G401 (cell line): ENCODE measurements at regions not wholly inside any gene's neighbourhood (a gene's known extent, or its start where the extent isn't known, plus 50 kb on each side); places are given as distances from the start of the nearest gene placed in this dataset.

Experiments
- DNase-seq: peaks from one replicate; pipeline ENCODE4 v3.0.0-alpha.2; 2015; ENCODE audit warnings: low spot score
- in situ Hi-C: cut with HindIII; loops from 2 replicates; pipeline ENCODE4 v1.10.0; 2016; ENCODE audit warnings: low sequenced_read_pairs, mixed read lengths

GRCh38 chr2:841036-841435 is 109.6 kb upstream of the SNTG2 start:
- in situ Hi-C loops = no loop called here
- no peak for DNase-seq

GRCh38 chr2:834233-834632 is 116.4 kb upstream of the SNTG2 start:
- DNase-seq = no peak
- in situ Hi-C loops = no loop called here

- no peak for DNase-seq
- in situ Hi-C loops = no loop called here
These were observed 117.5 kb upstream of the SNTG2 start for GRCh38 chr2:833180-833579.

GRCh38 chr2:832635-833034 is 118.0 kb upstream of the SNTG2 start:
- in situ Hi-C loops = no loop called here
- no peak for DNase-seq

- no peak for DNase-seq
- in situ Hi-C loops = no loop called here
These were observed 119.0 kb upstream of the SNTG2 start for GRCh38 chr2:831622-832021.

- in situ Hi-C loops = no loop called here
- DNase-seq = no peak
These were observed 119.5 kb upstream of the SNTG2 start for GRCh38 chr2:831225-831536.

GRCh38 chr2:830419-831224 is 120.0 kb upstream of the SNTG2 start:
- in situ Hi-C loops = no loop called here
- no peak for DNase-seq

- in situ Hi-C loops = no loop called here
- DNase-seq = no peak
These were observed 121.6 kb upstream of the SNTG2 start for GRCh38 chr2:829047-829446.

- no peak for DNase-seq
- in situ Hi-C loops = no loop called here
These were observed 125.7 kb upstream of the SNTG2 start for GRCh38 chr2:824954-825353.

GRCh38 chr2:824524-824923 is 126.1 kb upstream of the SNTG2 start:
- in situ Hi-C loops = no loop called here
- no peak for DNase-seq

GRCh38 chr2:821546-821945 is 129.1 kb upstream of the SNTG2 start:
- DNase-seq = no peak
- in situ Hi-C loops = no loop called here

- in situ Hi-C loops = no loop called here
- no peak for DNase-seq
These were observed 131.0 kb upstream of the SNTG2 start for GRCh38 chr2:819601-820000.

- in situ Hi-C loops = no loop called here
These were observed 131.5 kb upstream of the SNTG2 start for GRCh38 chr2:819121-819520.

GRCh38 chr2:817336-818015 is 133.2 kb upstream of the SNTG2 start:
- in situ Hi-C loops = no loop called here

More at GRCh38 chr2:819121-819520, 131.5 kb upstream of the SNTG2 start:
- DNase-seq = no peak

GRCh38 chr2:816278-816677 is 134.4 kb upstream of the SNTG2 start:
- DNase-seq = no peak
- in situ Hi-C loops = no loop called here

More at GRCh38 chr2:817336-818015, 133.2 kb upstream of the SNTG2 start:
- no peak for DNase-seq

- in situ Hi-C loops = no loop called here
- DNase-seq = peak; percentile 39
These were observed 133.2 kb upstream of the TMEM18 start for GRCh38 chr2:810397-810796.

- no peak for DNase-seq
- in situ Hi-C loops = no loop called here
These were observed 130.1 kb upstream of the TMEM18 start for GRCh38 chr2:807300-807699.

GRCh38 chr2:805664-806063 is 128.5 kb upstream of the TMEM18 start:
- no peak for DNase-seq
- in situ Hi-C loops = no loop called here

- no peak for DNase-seq
- in situ Hi-C loops = no loop called here
These were observed 120.8 kb upstream of the TMEM18 start for GRCh38 chr2:797993-798392.

- DNase-seq = peak; percentile 10
- in situ Hi-C loops = no loop called here
These were observed 120.3 kb upstream of the TMEM18 start for GRCh38 chr2:797556-797955.
